GM12865 (cell line): ENCODE measurements at regions not wholly inside any gene's neighbourhood (a gene's known extent, or its start where the extent isn't known, plus 50 kb on each side); places are given as distances from the start of the nearest gene placed in this dataset.

Experiments
- DNase-seq: peaks from one replicate; pipeline ENCODE4 v3.0.0; 2010; ENCODE audit warnings: low read depth
- H3K4me3 ChIP-seq: 2 replicates; pipeline ENCODE4 v1.5.1; 2011; ENCODE audit warnings: mild to moderate bottlenecking, low read depth, low read length, control low read depth
- TF ChIP-seq, protein P1 (sequence below): IDR thresholded peaks from 2 replicates; pipeline ENCODE4 v1.5.1; 2011; ENCODE audit warnings: low read length, control low read depth, low read depth, inconsistent platforms; ENCODE audit not compliant: insufficient read depth; ENCODE audit errors: missing control alignments

DNA sequence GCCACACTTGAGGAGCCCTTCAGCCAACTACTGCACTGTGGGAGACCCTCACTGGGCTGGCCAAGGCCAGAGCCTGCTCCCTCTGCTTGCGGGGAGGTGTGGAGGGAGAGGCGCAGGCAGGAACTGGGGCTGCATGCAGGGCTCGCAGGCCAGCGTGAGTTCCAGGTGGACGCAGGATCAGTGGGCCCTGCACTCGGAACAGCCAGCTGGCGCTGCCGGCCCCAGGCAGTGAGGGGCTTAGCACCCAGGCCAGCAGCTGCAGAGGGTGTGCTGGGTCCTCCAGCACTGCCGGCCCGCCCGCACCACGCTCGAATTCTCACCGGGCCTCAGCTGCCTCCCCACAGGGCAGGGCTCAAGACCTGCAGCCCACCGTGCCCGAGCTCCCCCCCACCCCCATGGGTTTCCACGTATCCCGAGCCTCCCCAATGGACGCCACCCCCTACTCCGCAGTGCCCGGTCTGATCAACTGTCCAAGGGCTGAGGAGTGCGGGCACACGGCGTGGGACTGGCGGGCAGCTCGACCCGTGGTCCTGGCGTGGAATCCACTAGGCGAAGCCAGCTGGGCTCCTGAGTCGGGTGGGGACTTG, 1293.8 kb upstream of the PCDH9 start:
- TF ChIP-seq, protein P1, sequence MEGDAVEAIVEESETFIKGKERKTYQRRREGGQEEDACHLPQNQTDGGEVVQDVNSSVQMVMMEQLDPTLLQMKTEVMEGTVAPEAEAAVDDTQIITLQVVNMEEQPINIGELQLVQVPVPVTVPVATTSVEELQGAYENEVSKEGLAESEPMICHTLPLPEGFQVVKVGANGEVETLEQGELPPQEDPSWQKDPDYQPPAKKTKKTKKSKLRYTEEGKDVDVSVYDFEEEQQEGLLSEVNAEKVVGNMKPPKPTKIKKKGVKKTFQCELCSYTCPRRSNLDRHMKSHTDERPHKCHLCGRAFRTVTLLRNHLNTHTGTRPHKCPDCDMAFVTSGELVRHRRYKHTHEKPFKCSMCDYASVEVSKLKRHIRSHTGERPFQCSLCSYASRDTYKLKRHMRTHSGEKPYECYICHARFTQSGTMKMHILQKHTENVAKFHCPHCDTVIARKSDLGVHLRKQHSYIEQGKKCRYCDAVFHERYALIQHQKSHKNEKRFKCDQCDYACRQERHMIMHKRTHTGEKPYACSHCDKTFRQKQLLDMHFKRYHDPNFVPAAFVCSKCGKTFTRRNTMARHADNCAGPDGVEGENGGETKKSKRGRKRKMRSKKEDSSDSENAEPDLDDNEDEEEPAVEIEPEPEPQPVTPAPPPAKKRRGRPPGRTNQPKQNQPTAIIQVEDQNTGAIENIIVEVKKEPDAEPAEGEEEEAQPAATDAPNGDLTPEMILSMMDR = no peak
- DNase-seq = no peak

DNA sequence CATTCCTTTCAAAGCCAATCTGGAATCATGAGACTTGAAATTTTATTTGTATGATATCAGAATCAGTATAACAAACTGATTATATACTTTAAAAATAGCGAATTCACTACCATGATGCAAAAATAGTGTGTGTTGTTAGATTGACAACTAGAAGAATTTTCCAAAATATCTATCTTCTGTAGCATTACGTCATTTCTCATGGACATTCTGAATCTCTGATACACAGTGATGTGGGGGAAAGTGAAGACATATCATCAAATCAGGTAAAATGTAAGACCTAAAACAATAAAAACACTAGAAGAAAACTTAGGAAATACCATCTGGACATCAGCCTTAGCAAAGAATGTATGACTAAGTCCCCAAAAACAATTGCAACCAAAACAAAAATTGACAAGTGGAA, 1292.0 kb upstream of the PCDH9 start:
- H3K4me3 ChIP-seq = no peak overlapping the region
- TF ChIP-seq, protein P1 = no peak
- no peak for DNase-seq

More for the DNA sequence above, 1293.8 kb upstream of the PCDH9 start:
- H3K4me3 ChIP-seq = no peak overlapping the region

DNA sequence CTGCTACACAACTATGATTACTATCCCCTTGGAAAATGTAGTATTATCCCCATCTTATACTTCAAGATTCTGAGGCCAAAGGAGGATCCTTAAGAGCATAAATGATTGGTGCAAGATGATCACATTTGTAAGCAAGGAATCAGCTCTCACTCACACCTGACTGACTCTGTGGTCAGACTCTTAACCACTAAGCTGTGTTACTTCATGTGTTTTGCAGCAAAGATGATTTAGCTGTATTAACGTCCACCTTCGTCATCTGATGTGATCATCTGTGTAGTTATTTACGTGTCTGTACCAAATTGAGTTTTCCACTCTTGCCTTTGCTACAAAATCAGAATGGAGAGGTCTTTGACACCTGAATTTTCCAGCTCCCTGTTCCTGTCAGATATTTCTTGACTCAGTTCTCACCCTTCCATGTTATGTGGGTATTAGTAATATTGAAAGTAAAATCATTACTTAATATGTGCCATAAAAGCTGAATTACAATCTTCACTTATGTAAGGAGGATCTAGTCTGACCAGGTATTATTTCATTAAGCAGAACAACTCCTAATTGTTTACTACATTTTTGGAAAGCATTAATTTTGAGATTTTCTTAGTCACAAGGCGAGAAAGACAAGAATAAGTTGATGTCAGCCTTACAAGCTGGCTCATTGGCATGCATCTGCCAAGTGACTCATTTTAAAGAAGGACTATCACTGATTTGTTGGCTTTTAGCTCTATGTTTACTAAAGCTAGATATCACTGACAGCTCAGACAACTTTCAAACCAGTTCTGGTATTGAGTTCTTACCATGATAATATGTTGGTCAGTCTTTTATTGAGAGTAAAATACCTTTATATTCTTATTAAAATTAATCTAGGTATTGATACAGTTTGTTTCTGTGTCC, 1279.8 kb upstream of the PCDH9 start:
- TF ChIP-seq, protein P1 = no peak
- DNase-seq = no peak
- no peak overlapping the region for H3K4me3 ChIP-seq

DNA sequence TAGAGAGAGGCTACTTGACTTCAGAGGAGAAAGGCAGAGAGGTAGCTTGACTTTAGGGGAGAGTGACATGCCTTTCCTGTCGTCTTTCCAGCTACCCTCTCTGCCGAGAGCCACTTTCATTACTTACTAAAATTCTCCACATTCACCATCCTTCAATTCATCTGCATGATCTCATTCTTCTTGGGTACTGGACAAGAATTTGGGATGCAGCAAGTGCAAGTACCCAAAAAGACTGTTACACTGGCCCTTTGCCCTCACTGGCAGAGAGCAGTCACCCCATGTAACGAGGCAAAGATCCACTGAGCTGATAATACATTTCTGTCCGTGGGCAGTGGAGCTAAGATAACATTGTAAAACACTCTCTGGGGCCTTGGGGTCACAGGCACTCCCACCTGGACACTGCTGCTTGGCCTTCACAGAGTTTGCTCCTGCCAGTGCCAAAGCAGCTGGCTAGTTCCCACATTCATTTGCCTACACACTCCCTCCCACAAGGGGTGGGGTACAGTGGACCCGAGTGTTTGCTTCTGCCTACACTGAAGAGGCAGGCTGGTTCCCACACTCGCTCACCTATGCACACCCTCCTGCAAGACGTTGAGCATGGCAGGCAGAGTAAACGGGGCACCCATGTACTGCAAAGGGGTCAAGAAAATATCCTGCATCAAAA, 1276.9 kb upstream of the PCDH9 start:
- TF ChIP-seq, protein P1 = no peak
- no peak overlapping the region for H3K4me3 ChIP-seq
- no peak for DNase-seq

DNA sequence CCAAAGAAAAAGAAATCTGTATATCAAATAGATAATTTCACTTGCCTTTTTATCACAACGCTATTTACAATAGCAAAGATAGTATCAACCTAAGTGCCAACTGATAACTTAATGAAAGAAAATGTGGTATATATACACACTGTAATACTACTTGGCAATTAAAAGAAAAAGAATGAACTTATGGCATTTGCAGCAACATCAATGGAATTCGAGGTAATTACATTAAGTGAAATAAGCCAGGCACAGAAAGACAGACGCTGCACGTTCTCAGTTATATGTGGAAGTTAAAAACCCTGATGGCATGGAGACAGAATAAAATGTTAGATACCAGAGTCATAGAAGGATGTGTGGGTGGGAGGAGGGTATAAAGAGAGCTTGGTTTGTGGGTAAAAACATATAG, 1260.5 kb upstream of the PCDH9 start:
- DNase-seq = no peak
- no peak overlapping the region for H3K4me3 ChIP-seq
- TF ChIP-seq, protein P1 = no peak

DNA sequence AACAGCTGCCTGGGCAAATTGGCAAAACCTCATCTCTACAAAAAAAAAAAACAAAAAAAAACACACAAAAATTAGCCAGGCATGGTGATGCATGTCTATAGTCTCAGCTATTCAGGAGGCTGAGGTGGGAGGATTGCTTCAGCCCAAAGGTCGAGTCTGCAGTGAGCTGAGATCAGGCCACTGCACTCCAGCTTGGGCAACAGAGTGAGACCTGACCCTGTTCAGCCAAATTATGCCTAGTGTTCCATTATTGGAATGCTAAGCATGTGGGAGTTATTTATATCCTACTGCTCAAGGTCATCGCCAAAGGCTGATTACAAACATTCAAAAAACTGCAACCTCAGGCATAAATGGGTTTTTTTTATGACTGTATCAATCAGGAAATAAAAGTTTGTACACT, 1251.0 kb upstream of the PCDH9 start:
- TF ChIP-seq, protein P1 = no peak
- no peak overlapping the region for H3K4me3 ChIP-seq
- no peak for DNase-seq
